GM12864 (cell line): ENCODE measurements at regions not wholly inside any gene's neighbourhood (a gene's known extent, or its start where the extent isn't known, plus 50 kb on each side); places are given as distances from the start of the nearest gene placed in this dataset.
"Not testable (repeated sequence)": the region's sequence is repeated elsewhere in the genome, so short reads cannot be mapped to it uniquely, and the experiment has no call there.

Source experiments
- DNase-seq: peaks from one replicate; pipeline ENCODE4 v3.0.0-alpha.2; 2011; ENCODE audit warnings: low read depth
- H3K4me3 ChIP-seq: 2 replicates; pipeline ENCODE4 v1.5.1; 2011; ENCODE audit warnings: mild to moderate bottlenecking, low read depth, low read length, control low read depth
- TF ChIP-seq, protein P1 (sequence below): IDR thresholded peaks from 2 replicates; pipeline ENCODE4 v1.5.1; 2011; ENCODE audit warnings: low read depth, mild to moderate bottlenecking, moderate library complexity, low read length, control low read depth, inconsistent platforms; ENCODE audit errors: missing control alignments

DNA sequence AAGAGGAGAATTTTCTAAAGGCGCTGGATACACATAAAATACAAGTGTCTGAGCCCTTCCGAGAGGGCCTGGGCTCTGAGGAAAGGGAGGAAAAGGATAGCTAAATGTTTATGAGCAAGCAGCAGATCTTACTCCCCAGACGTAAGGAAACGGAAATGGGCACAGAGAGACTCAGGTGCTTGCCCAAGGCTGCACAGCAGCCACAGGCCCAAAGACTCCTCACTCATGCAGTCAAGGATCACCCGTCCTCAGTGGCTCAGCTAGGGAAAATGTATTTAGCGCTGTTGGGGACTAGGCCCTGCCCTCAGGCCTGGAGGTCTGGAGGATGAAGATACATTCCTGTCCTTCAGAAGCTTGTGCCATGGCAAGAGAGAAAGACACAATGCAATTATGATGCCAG, 107.2 kb upstream of the SYT13 start:
- H3K4me3 ChIP-seq, result no peak overlapping the region
- TF ChIP-seq, protein P1, sequence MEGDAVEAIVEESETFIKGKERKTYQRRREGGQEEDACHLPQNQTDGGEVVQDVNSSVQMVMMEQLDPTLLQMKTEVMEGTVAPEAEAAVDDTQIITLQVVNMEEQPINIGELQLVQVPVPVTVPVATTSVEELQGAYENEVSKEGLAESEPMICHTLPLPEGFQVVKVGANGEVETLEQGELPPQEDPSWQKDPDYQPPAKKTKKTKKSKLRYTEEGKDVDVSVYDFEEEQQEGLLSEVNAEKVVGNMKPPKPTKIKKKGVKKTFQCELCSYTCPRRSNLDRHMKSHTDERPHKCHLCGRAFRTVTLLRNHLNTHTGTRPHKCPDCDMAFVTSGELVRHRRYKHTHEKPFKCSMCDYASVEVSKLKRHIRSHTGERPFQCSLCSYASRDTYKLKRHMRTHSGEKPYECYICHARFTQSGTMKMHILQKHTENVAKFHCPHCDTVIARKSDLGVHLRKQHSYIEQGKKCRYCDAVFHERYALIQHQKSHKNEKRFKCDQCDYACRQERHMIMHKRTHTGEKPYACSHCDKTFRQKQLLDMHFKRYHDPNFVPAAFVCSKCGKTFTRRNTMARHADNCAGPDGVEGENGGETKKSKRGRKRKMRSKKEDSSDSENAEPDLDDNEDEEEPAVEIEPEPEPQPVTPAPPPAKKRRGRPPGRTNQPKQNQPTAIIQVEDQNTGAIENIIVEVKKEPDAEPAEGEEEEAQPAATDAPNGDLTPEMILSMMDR, result no peak

DNA sequence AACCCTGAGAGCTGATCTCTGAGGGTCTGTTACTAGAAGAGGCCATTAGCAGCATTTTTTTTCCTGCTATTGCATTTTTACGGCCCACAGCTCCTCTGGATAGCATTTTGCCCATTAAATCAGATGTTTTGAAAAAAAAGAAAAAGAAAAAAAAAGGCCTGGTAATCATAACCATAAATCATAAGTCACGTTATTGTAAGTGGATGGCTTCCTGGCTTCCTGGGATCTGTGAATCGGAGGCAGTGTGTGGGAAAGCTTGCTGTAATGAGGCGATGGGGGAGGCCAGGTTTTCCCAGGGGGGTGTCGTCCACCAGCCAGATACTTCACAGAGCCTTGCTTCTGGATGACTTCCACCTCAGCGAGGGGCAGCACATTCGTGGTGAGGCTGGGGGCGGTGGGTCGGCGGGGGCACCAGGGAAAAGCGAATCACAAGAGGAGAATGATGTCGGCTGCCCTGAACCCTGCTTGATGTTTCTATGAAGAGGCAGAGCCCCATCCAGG, 106.5 kb upstream of the SYT13 start:
- TF ChIP-seq, protein P1, result no peak
- no peak for DNase-seq

More for the DNA sequence above, 107.2 kb upstream of the SYT13 start:
- no peak for DNase-seq

DNA sequence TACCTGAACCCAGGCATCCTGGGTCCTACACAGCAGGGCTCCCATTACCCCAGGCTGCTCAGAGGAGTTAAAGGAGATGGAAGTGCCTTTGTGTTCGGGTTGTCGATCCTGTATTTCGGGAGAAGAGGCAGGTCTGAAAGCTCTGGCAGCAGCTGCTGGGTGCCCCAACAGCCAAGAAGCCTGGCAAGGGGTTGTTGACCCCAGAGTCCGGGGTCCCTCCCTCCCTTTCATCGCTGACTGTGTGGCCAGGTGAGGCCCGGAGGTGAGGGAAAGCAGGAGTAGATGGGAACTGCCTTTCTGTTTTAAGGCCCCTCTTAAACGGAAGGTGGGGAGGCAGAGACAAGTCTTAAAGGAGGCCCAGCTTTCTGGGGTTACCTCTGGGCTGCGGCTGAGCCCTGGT, 106.0 kb upstream of the SYT13 start:
- no peak overlapping the region for H3K4me3 ChIP-seq
- TF ChIP-seq, protein P1, result no peak

More for the DNA sequence above, 106.5 kb upstream of the SYT13 start:
- H3K4me3 ChIP-seq, result no peak overlapping the region

DNA sequence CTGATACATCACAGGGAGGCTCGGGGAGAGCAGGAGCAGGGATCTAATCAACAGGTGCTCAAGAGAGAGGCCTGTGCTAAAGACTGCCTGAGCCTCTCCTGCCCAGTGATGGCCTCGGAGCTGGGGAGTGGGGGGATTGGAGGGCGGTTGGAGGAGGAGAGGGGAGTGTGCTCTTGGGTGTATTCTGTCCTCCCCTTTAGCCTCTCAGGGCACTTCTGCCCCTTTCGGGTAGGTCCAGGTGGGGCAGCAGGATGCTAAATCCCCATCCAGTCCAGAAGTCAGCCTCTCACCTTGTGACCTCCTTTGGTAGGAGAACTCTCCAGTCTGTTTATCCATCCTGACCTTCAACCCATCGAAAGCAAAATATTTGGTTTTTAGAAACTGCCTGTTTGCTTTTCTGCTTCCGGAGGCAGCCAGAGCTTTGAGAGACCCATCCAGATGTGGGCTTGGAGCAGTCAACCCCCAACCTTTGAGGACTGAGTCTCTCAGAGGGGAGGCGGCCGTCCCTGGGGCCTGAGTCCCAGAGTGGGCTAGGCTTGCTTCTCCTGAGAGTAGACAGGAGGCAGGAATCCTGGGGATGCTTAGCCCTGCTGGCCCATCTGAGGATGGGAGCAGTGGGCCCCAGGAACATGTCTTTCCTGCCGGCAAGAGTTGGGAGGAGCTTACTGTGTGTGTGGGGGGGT, 105.2 kb upstream of the SYT13 start:
- no peak overlapping the region for H3K4me3 ChIP-seq
- TF ChIP-seq, protein P1, result no peak
- no peak for DNase-seq

More for the DNA sequence above, 106.0 kb upstream of the SYT13 start:
- no peak for DNase-seq

DNA sequence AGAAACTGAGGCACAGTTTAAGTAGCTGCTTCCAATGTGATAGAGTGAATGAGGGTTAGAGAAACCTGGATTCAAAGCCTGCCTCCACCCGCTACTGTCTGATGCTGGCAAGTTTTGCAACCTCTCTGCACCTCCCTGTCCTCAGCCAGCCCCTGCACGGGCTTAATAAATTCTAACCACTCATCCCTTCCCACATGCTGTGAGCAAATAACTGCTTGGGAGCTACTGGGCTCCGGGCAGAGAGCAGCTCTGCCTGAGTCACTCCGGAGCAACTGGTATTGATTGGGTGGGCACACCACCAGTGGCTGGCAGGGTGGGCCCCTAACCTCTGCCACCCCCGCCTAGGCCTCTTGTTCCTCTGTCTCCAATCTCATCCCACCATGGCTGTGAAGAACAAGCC, 104.3 kb upstream of the SYT13 start:
- DNase-seq, result no peak
- TF ChIP-seq, protein P1, result no peak

DNA sequence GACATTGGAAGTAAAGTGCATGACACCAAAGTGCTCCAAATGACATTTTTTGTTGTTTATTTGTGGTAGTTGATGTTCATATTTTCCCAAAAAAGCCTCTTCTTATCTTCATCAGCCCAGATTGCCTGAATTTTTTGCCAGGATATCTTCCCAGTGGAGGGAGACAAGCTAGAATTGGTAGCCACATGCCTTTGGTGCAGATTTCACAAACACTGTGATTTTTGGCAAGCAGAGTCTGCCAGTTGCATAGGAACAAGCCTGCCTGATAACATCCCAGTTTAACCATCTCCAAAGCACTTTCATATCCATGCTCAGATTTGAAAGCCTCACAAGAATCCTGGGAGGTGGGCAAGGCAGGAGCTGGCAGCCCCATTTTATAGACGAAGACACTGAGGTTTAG, 102.3 kb upstream of the SYT13 start:
- TF ChIP-seq, protein P1, result no peak
- no peak for DNase-seq
- H3K4me3 ChIP-seq, result no peak overlapping the region

More for the DNA sequence above, 104.3 kb upstream of the SYT13 start:
- H3K4me3 ChIP-seq, result no peak overlapping the region

DNA sequence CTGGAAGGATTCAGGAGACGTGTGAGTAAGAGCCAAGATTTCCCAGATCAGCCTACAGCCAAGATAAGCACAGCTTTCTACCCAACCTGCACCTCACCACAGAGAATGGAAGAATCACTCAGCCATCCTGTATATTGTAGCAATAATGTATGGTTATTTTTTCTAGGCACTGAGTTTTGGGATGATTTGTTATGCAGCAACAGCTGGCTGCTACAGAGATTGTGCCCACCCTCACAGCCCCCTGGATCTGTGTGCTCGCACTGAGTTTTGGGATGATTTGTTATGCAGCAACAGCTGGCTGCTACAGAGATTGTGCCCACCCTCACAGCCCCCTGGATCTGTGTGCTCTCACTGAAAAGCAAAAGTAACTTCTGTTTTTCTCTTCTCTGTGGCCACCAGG, 101.7 kb upstream of the SYT13 start:
- DNase-seq, result not testable (repeated sequence)

More for the DNA sequence above, 101.7 kb upstream of the SYT13 start:
- H3K4me3 ChIP-seq, result not testable (repeated sequence)
